ENCODE measurements at regions not wholly inside any gene's neighbourhood (a gene's known extent, or its start where the extent isn't known, plus 50 kb on each side); places are given as distances from the start of the nearest gene placed in this dataset.

- DNase-seq: no peak
- Mint-ChIP-seq H3K27me3 (ENCODE audit: insufficient read depth, unreplicated experiment) (peaks cover 13% of the 10 kb centered on the region), H3K36me3 (ENCODE audit: insufficient read depth, unreplicated experiment) (no peaks in the 10 kb centered on the region), H3K4me3 (ENCODE audit: unreplicated experiment) (no peak overlapping the region), H3K27ac (ENCODE audit: unreplicated experiment) (no peak overlapping the region), H3K9me3 (ENCODE audit: unreplicated experiment) (no peaks in the 10 kb centered on the region), H3K4me1 (ENCODE audit: low read depth, unreplicated experiment) (no peaks in the 10 kb centered on the region)
- TF ChIP-seq, protein P1, sequence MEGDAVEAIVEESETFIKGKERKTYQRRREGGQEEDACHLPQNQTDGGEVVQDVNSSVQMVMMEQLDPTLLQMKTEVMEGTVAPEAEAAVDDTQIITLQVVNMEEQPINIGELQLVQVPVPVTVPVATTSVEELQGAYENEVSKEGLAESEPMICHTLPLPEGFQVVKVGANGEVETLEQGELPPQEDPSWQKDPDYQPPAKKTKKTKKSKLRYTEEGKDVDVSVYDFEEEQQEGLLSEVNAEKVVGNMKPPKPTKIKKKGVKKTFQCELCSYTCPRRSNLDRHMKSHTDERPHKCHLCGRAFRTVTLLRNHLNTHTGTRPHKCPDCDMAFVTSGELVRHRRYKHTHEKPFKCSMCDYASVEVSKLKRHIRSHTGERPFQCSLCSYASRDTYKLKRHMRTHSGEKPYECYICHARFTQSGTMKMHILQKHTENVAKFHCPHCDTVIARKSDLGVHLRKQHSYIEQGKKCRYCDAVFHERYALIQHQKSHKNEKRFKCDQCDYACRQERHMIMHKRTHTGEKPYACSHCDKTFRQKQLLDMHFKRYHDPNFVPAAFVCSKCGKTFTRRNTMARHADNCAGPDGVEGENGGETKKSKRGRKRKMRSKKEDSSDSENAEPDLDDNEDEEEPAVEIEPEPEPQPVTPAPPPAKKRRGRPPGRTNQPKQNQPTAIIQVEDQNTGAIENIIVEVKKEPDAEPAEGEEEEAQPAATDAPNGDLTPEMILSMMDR (IDR thresholded peaks at IDR 0.05; ENCODE audit: insufficient read depth in 1 of 2, low read depth in 1 of 2, low read length in 1 of 2, severe bottlenecking in 1 of 2, unreplicated experiment in 1 of 2): no peak
- Histone ChIP-seq H3K9me3 (no peaks in the 10 kb centered on the region), H3K4me1 (no peaks in the 10 kb centered on the region), H3K4me3 (ENCODE audit: low read depth, low read length) (no peak overlapping the region), H3K36me3 (ENCODE audit: control insufficient read depth, insufficient read depth, low read length) (no peaks in the 10 kb centered on the region), H3K27me3 (replicated peaks; ENCODE audit: control insufficient read depth, insufficient read depth, low read length) (no peaks in the 10 kb centered on the region; the same call in 1 of the 2 replicates)
- POLR2A ChIA-PET: no interaction called here
- intact Hi-C loops (cut with micrococcal nuclease; ENCODE audit: unreplicated experiment): no loop called here
- CTCF ChIA-PET: interaction anchor here (0.6 kb wide), 1 partner anchor 865 kb away, joined by 3 read pairs; no protein-coding TSS in a partner anchor
- no TSS peak for BruUV-seq (replicated peaks)
Observed at GRCh38 chr9:1296331-1296730, 246.2 kb downstream of the DMRT2 start.

- intact Hi-C loops (cut with micrococcal nuclease; ENCODE audit: unreplicated experiment): no loop called here
- Mint-ChIP-seq H3K36me3 (ENCODE audit: insufficient read depth, unreplicated experiment) (no peaks in the 10 kb centered on the region), H3K27ac (ENCODE audit: unreplicated experiment) (no peak overlapping the region), H3K4me1 (ENCODE audit: low read depth, unreplicated experiment) (no peaks in the 10 kb centered on the region), H3K9me3 (ENCODE audit: unreplicated experiment) (no peaks in the 10 kb centered on the region), H3K27me3 (ENCODE audit: insufficient read depth, unreplicated experiment) (peaks cover 9% of the 10 kb centered on the region), H3K4me3 (ENCODE audit: unreplicated experiment) (no peak overlapping the region)
- no peak for DNase-seq
- no peaks in the 10 kb centered on the region for H3K4me1 ChIP-seq
- no peak overlapping the region for H3K4me3 ChIP-seq (ENCODE audit: low read depth, low read length)
- no TSS peak for BruUV-seq (replicated peaks)
- CTCF ChIA-PET: no interaction called here
- POLR2A ChIA-PET: no interaction called here
- H3K9me3 ChIP-seq: no peaks in the 10 kb centered on the region
- TF ChIP-seq, protein P1 (IDR thresholded peaks at IDR 0.05; ENCODE audit: insufficient read depth in 1 of 2, low read depth in 1 of 2, low read length in 1 of 2, severe bottlenecking in 1 of 2, unreplicated experiment in 1 of 2): no peak
- H3K27me3 ChIP-seq (replicated peaks; ENCODE audit: control insufficient read depth, insufficient read depth, low read length): no peaks in the 10 kb centered on the region
- H3K36me3 ChIP-seq (ENCODE audit: control insufficient read depth, insufficient read depth, low read length): no peaks in the 10 kb centered on the region
Observed at GRCh38 chr9:1298046-1298445, 247.9 kb downstream of the DMRT2 start.

GRCh38 chr9:1300941-1301340 lies 250.8 kb downstream of the DMRT2 start:
- H3K9me3 ChIP-seq: no peaks in the 10 kb centered on the region

More at GRCh38 chr9:1300941-1301340, 250.8 kb downstream of the DMRT2 start:
- Histone ChIP-seq H3K27me3 (replicated peaks; ENCODE audit: control insufficient read depth, insufficient read depth, low read length) (no peaks in the 10 kb centered on the region), H3K36me3 (ENCODE audit: control insufficient read depth, insufficient read depth, low read length) (no peaks in the 10 kb centered on the region), H3K4me3 (ENCODE audit: low read depth, low read length) (no peak overlapping the region), H3K4me1 (no peaks in the 10 kb centered on the region)
- Mint-ChIP-seq H3K4me1 (ENCODE audit: low read depth, unreplicated experiment) (no peaks in the 10 kb centered on the region), H3K36me3 (ENCODE audit: insufficient read depth, unreplicated experiment) (no peaks in the 10 kb centered on the region), H3K4me3 (ENCODE audit: unreplicated experiment) (no peak overlapping the region), H3K27ac (ENCODE audit: unreplicated experiment) (no peak overlapping the region), H3K27me3 (ENCODE audit: insufficient read depth, unreplicated experiment) (peaks cover 6% of the 10 kb centered on the region), H3K9me3 (ENCODE audit: unreplicated experiment) (no peaks in the 10 kb centered on the region)
- no peak for DNase-seq
- ChIA-PET CTCF (no interaction called here), POLR2A (no interaction called here)
- BruUV-seq (replicated peaks): no TSS peak
- intact Hi-C loops (cut with micrococcal nuclease; ENCODE audit: unreplicated experiment): no loop called here
- TF ChIP-seq, protein P1 (IDR thresholded peaks at IDR 0.05; ENCODE audit: insufficient read depth in 1 of 2, low read depth in 1 of 2, low read length in 1 of 2, severe bottlenecking in 1 of 2, unreplicated experiment in 1 of 2): no peak

Measured in Caco-2 (cell line).